Endothelial cell of umbilical vein (primary cell): ENCODE measurements at regions not wholly inside any gene's neighbourhood (a gene's known extent, or its start where the extent isn't known, plus 50 kb on each side); places are given as distances from the start of the nearest gene placed in this dataset.

ENCODE experiments used
- BruUV-seq: library from RNA; stranded (reverse); fragments of 400-500 nt; replicated peaks from 2 replicates; lab custom pipeline; 2021; lab: Mats Ljungman, UMichigan
- CTCF ChIA-PET: fragments of 300-600, 350-600 bp; sonication (Branson Sonifier 250); formaldehyde crosslinking; loops from one replicate; lab custom pipeline; 2021; ENCODE audit warnings: antibody characterized with exemption, inconsistent platforms; lab: Charles Lee
- POLR2A ChIA-PET: fragments of 300-600, 350-600 bp; sonication (Branson Sonifier 250); formaldehyde crosslinking; loops from one replicate; lab custom pipeline; 2021; ENCODE audit warnings: antibody characterized with exemption, inconsistent platforms; lab: Charles Lee
- DNase-seq: peaks from one replicate; pipeline ENCODE4 v3.0.0-alpha.2; 2011; ENCODE audit warnings: low read depth, low spot score
- FAIRE-seq: peaks from 2 replicates; lab custom pipeline; 2011; peaks lifted over from hg19 to GRCh38; lab: Jason Lieb, UNC
- H2AFZ ChIP-seq: 2 replicates; pipeline ENCODE4 v1.6.0; 2012; ENCODE audit warnings: low read depth, low read length, control low read depth, inconsistent platforms
- H3K27ac ChIP-seq: 2 replicates; pipeline ENCODE4 v1.5.1; 2011; ENCODE audit warnings: low read depth, mild to moderate bottlenecking, control low read depth, low read length, moderate library complexity; ENCODE audit not compliant: insufficient read depth
- H3K27me3 ChIP-seq, 2 experiments: 2 replicates each; pipeline versions ENCODE4 v1.6.0 to v1.6.1; 2011; ENCODE audit warnings: low read length in 2 of 2, mixed read lengths in 1 of 2; ENCODE audit not compliant: control insufficient read depth in 2 of 2, insufficient read depth in 2 of 2
- H3K36me3 ChIP-seq, 2 experiments: 2 replicates in 1 of 2; 3 replicates in 1 of 2; pipeline ENCODE4 v1.5.1; 2011; ENCODE audit warnings: low read length in 2 of 2, mild to moderate bottlenecking in 1 of 2, moderate library complexity in 1 of 2; ENCODE audit not compliant: control insufficient read depth in 2 of 2, insufficient read depth in 2 of 2; ENCODE audit errors: extremely low read depth in 1 of 2
- H3K4me1 ChIP-seq: 3 replicates; pipeline ENCODE4 v1.5.1; 2011; ENCODE audit warnings: mild to moderate bottlenecking, low read length; ENCODE audit not compliant: control insufficient read depth, insufficient read depth; ENCODE audit errors: extremely low read depth
- H3K4me2 ChIP-seq: 2 replicates; pipeline ENCODE4 v1.6.1; 2011; ENCODE audit warnings: low read length, control low read depth, mixed read lengths; ENCODE audit not compliant: insufficient read depth
- H3K4me3 ChIP-seq, 3 experiments: fragments of 200-600 bp in 1 of 3; sonication (generic), shearing (Covaris generic) in 1 of 3; replicated peaks in 1 of 3; 2 replicates each; pipeline ENCODE4 v1.5.1; 2011 to 2016; ENCODE audit warnings: control low read depth in 3 of 3, low read length in 3 of 3, mild to moderate bottlenecking in 2 of 3, inconsistent platforms in 1 of 3, low read depth in 1 of 3, moderate library complexity in 1 of 3; ENCODE audit not compliant: insufficient read depth in 1 of 3
- H3K79me2 ChIP-seq: 2 replicates; pipeline ENCODE4 v1.6.0; 2012; ENCODE audit warnings: low read length, inconsistent platforms; ENCODE audit not compliant: control insufficient read depth, insufficient read depth
- H3K9ac ChIP-seq: replicated peaks from 2 replicates; pipeline ENCODE3; 2011; ENCODE audit warnings: low read length, control low read depth; ENCODE audit not compliant: insufficient read depth; ENCODE audit errors: extremely low read depth
- H3K9me1 ChIP-seq: replicated peaks from 3 replicates; pipeline ENCODE4 v1.6.0; 2011; ENCODE audit warnings: mild to moderate bottlenecking, low read length; ENCODE audit not compliant: control insufficient read depth, insufficient read depth; ENCODE audit errors: extremely low read depth
- H3K9me3 ChIP-seq: replicated peaks from 2 replicates; pipeline ENCODE4 v1.5.1; 2012; ENCODE audit warnings: low read length, inconsistent platforms; ENCODE audit not compliant: control insufficient read depth, insufficient read depth
- H4K20me1 ChIP-seq: replicated peaks from 2 replicates; pipeline ENCODE3; 2011; ENCODE audit warnings: mild to moderate bottlenecking, low read length; ENCODE audit not compliant: control insufficient read depth, insufficient read depth; ENCODE audit errors: extremely low read depth
- EZH2 ChIP-seq: IDR thresholded peaks from 2 replicates; pipeline ENCODE4 v1.6.1; 2012; ENCODE audit warnings: borderline replicate concordance, low read depth, mild to moderate bottlenecking, moderate library complexity, low read length, inconsistent platforms; ENCODE audit not compliant: severe bottlenecking
- FOS ChIP-seq: IDR thresholded peaks from 2 replicates; pipeline ENCODE4 v1.6.1; 2011; ENCODE audit warnings: mild to moderate bottlenecking, low read length, moderate library complexity, borderline replicate concordance; ENCODE audit not compliant: insufficient read depth
- GATA2 ChIP-seq: IDR thresholded peaks from 2 replicates; pipeline ENCODE4 v1.7.0; 2011; ENCODE audit warnings: low read depth, mild to moderate bottlenecking, moderate library complexity, mixed read lengths, low read length; ENCODE audit not compliant: insufficient read length, insufficient read depth
- JUN ChIP-seq: IDR thresholded peaks from 2 replicates; pipeline ENCODE4 v1.6.1; 2011; ENCODE audit warnings: borderline replicate concordance, low read depth; ENCODE audit not compliant: insufficient read length, insufficient read depth
- MYC ChIP-seq: IDR thresholded peaks from one replicate; pipeline ENCODE4 v1.6.1; 2011; ENCODE audit warnings: mild to moderate bottlenecking, low read depth, low read length
- POLR2A ChIP-seq: IDR thresholded peaks from 2 replicates; pipeline ENCODE4 v1.6.1; 2012; ENCODE audit warnings: low read depth, mild to moderate bottlenecking, control low read depth, low read length
- POLR2AphosphoS5 ChIP-seq: IDR thresholded peaks from 2 replicates; pipeline ENCODE4 v1.6.1; 2012; ENCODE audit warnings: low read depth, mild to moderate bottlenecking, control low read depth, low read length, moderate library complexity; ENCODE audit not compliant: insufficient read depth
- dilution Hi-C: fragments of 300-500 bp; cut with MboI; formaldehyde crosslinking; loops from one replicate; pipeline ENCODE4 v1.15.0; 2019; ENCODE audit warnings: low sequenced_read_pairs; ENCODE audit not compliant: extremely low pct_ligation_motif_present
- intact Hi-C: fragments of 100-400 bp; cut with micrococcal nuclease; formaldehyde crosslinking; loops from one replicate; pipeline ENCODE4 v1.10.0; 2022
- TF ChIP-seq, protein P1 (sequence below), 2 donors: IDR thresholded peaks; 1 replicate in 1 of 2; 2 replicates in 1 of 2; pipeline ENCODE4 v1.5.1; 2011; ENCODE audit warnings: low read length in 2 of 2, mild to moderate bottlenecking in 2 of 2, moderate library complexity in 2 of 2, control low read depth in 1 of 2, inconsistent platforms in 1 of 2, low read depth in 1 of 2; ENCODE audit not compliant: insufficient read depth in 1 of 2; ENCODE audit errors: extremely low read depth in 1 of 2
- TF ChIP-seq, protein P2 (sequence below): IDR thresholded peaks from 2 replicates; pipeline ENCODE4 v1.6.1; 2011; ENCODE audit not compliant: insufficient read depth, insufficient read length

DNA sequence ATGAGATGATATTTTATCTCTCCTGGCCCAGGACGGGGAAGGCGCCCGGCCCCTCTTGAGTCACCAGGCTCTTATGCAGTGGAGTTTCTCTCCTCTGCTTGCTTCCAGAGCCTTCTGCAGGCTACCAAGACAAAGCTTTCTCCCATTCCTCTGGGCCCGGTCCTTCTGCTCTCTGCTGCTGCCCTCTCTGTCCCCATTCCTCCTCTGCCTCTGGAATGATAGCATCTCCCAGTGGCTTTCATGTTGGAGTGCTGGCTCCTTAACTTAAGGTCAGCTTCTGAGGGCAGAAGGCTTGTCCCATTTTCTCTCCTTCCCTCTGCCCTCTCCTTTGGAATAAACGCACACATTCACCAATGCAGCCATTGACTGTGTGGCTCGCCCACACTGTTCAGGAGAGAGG is 86.2 kb downstream of the SDC1 start:
- H3K27me3 ChIP-seq = peaks cover 0 to 4% of the 10 kb centered on the region in 2 experiments
- intact Hi-C loops = loop anchor here (10.0 kb wide), 1 partner anchor 186 kb away; no protein-coding TSS in a partner anchor
- dilution Hi-C loops = no loop called here
- POLR2A ChIA-PET = no interaction called here
- no peak for FAIRE-seq
- H2AFZ ChIP-seq = no peak overlapping the region
- DNase-seq = no peak
- no peak overlapping the region for H3K27ac ChIP-seq
- TF ChIP-seq GATA2 (no peak), POLR2AphosphoS5 (no peak), POLR2A (no peak), JUN (no peak), MYC (no peak), EZH2 (no peak), FOS (no peak)
- TF ChIP-seq, protein P1, sequence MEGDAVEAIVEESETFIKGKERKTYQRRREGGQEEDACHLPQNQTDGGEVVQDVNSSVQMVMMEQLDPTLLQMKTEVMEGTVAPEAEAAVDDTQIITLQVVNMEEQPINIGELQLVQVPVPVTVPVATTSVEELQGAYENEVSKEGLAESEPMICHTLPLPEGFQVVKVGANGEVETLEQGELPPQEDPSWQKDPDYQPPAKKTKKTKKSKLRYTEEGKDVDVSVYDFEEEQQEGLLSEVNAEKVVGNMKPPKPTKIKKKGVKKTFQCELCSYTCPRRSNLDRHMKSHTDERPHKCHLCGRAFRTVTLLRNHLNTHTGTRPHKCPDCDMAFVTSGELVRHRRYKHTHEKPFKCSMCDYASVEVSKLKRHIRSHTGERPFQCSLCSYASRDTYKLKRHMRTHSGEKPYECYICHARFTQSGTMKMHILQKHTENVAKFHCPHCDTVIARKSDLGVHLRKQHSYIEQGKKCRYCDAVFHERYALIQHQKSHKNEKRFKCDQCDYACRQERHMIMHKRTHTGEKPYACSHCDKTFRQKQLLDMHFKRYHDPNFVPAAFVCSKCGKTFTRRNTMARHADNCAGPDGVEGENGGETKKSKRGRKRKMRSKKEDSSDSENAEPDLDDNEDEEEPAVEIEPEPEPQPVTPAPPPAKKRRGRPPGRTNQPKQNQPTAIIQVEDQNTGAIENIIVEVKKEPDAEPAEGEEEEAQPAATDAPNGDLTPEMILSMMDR (IDR thresholded peaks at IDR 0.05; ENCODE audit: extremely low read depth in 1 of 2, insufficient read depth in 1 of 2, low read depth in 1 of 2, low read length in 2 of 2) = no peak
- TF ChIP-seq, protein P2, sequence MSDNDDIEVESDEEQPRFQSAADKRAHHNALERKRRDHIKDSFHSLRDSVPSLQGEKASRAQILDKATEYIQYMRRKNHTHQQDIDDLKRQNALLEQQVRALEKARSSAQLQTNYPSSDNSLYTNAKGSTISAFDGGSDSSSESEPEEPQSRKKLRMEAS = no peak
- CTCF ChIA-PET = interaction anchor here (0.7 to 6.2 kb wide), 8 partner anchors 28 to 187 kb away, joined by 3 to 76 read pairs (median 3); partner anchors contain the start of gene SDC1
- H4K20me1 ChIP-seq = no peaks in the 10 kb centered on the region
- H3K4me3 ChIP-seq = no peak overlapping the region
- H3K9me3 ChIP-seq = no peaks in the 10 kb centered on the region
- no peaks in the 10 kb centered on the region for H3K36me3 ChIP-seq
- H3K4me1 ChIP-seq = peaks cover 12% of the 10 kb centered on the region
- H3K4me2 ChIP-seq = no peak overlapping the region
- H3K9ac ChIP-seq = no peak overlapping the region
- no peaks in the 10 kb centered on the region for H3K9me1 ChIP-seq
- no TSS peak for BruUV-seq
- no peaks in the 10 kb centered on the region for H3K79me2 ChIP-seq
